ENCODE measurements at regions not wholly inside any gene's neighbourhood (a gene's known extent, or its start where the extent isn't known, plus 50 kb on each side); places are given as distances from the start of the nearest gene placed in this dataset.

DNA sequence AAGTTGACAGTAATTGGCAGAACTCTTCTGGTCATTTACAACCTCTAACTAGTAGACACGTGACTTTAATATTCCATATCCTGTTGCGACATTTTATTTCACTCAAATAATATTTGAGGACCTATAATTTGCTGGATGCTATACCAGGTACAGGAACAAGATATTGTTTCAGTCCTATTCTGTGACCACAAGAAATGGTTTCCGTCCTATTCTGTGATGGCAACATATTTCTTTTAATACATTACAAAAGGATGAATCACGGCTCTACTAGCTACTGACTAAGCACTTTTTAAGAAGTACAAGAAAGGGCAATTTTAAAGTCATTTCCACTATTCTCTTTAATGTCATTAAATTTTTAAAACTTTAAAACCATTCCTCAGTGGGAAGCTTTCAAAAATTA, 400.2 kb downstream of the CNTN3 start:
- TF ChIP-seq EZH2phosphoT487 (IDR thresholded peaks at IDR 0.05; ENCODE audit: insufficient read depth, low read depth) (no peak), EZH2 (IDR thresholded peaks at IDR 0.05; ENCODE audit: insufficient read depth, poor library complexity, severe bottlenecking) (no peak)

Measured in GM23248 (cell line).